Ascending aorta (tissue), 2 donors: ENCODE measurements at regions not wholly inside any gene's neighbourhood (a gene's known extent, or its start where the extent isn't known, plus 50 kb on each side); places are given as distances from the start of the nearest gene placed in this dataset.
A peak's percentile ranks its signal among the peaks of the same experiment; 100 is the strongest.

Experiments used
- DNase-seq, 2 donors: peaks; one replicate each; pipeline ENCODE4 v3.0.0-alpha.2; 2019; ENCODE audit warnings: low spot score in 2 of 2
- H3K27ac ChIP-seq, 2 donors: fragments of 200-600 bp; sonication (generic); one replicate each; pipeline ENCODE4 v1.5.1; 2016 to 2017; ENCODE audit warnings: mild to moderate bottlenecking in 1 of 2
- H3K27me3 ChIP-seq: fragments of 200-600 bp; sonication (generic); one replicate; pipeline ENCODE4 v1.5.1; 2017
- H3K36me3 ChIP-seq, 2 donors: fragments of 200-600 bp; sonication (generic); one replicate each; pipeline ENCODE4 v1.5.1; 2016
- H3K4me1 ChIP-seq, 2 donors: fragments of 200-600 bp; sonication (generic); one replicate each; pipeline ENCODE4 v1.5.1; 2016 to 2017; ENCODE audit warnings: mild to moderate bottlenecking in 1 of 2
- H3K4me3 ChIP-seq, 2 donors: fragments of 200-600 bp; sonication (generic); one replicate each; pipeline ENCODE4 v1.5.1; 2016 to 2017; ENCODE audit warnings: mild to moderate bottlenecking in 1 of 2
- H3K9me3 ChIP-seq, 2 donors: fragments of 200-600 bp; sonication (generic); one replicate each; pipeline ENCODE4 v1.5.1; 2016
- intact Hi-C: fragments of 100-400 bp; cut with DNase I; formaldehyde crosslinking; loops from one replicate; pipeline ENCODE4 v1.15.1; 2023
- TF ChIP-seq, protein P1 (sequence below), 3 experiments: fragments of 200-600 bp in 2 of 3; fragments of 450-650 bp in 1 of 3; sonication (generic) in 2 of 3; IDR thresholded peaks; one replicate each; pipeline ENCODE4 v1.5.1; 2016 to 2019; ENCODE audit warnings: antibody characterized with exemption in 3 of 3, mild to moderate bottlenecking in 1 of 3, moderate library complexity in 1 of 3

DNA sequence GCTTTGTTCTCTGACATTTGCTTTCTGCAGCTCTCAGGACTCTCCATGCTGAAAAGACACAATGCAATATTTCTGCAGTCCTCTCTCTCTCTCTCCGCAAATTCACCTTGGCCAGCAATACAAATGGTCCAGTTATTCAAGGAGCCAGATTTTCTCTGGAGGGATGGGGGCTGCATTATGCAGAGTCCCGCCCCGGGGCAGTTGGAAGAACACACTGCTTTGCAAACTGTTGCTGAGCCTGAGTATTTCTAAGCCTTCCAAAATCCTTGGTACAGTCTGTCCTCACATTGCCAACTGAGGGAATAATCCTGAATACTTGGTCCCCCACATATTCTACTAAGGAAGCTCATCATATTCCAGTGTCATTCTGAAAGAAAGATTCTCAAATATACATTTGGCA, 94.3 kb upstream of the ZC3H12C start:
- no peaks in the 10 kb centered on the region for H3K36me3 ChIP-seq
- H3K27ac ChIP-seq, result no peak overlapping the region
- H3K9me3 ChIP-seq, result no peaks in the 10 kb centered on the region
- H3K4me3 ChIP-seq, result no peak overlapping the region
- H3K27me3 ChIP-seq, result no peaks in the 10 kb centered on the region
- TF ChIP-seq, protein P1, sequence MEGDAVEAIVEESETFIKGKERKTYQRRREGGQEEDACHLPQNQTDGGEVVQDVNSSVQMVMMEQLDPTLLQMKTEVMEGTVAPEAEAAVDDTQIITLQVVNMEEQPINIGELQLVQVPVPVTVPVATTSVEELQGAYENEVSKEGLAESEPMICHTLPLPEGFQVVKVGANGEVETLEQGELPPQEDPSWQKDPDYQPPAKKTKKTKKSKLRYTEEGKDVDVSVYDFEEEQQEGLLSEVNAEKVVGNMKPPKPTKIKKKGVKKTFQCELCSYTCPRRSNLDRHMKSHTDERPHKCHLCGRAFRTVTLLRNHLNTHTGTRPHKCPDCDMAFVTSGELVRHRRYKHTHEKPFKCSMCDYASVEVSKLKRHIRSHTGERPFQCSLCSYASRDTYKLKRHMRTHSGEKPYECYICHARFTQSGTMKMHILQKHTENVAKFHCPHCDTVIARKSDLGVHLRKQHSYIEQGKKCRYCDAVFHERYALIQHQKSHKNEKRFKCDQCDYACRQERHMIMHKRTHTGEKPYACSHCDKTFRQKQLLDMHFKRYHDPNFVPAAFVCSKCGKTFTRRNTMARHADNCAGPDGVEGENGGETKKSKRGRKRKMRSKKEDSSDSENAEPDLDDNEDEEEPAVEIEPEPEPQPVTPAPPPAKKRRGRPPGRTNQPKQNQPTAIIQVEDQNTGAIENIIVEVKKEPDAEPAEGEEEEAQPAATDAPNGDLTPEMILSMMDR (IDR thresholded peaks at IDR 0.05), result no peak
- intact Hi-C loops, result no loop called here
- peaks cover 0 to 6% of the 10 kb centered on the region in 2 donors for H3K4me1 ChIP-seq
- no peak for DNase-seq

DNA sequence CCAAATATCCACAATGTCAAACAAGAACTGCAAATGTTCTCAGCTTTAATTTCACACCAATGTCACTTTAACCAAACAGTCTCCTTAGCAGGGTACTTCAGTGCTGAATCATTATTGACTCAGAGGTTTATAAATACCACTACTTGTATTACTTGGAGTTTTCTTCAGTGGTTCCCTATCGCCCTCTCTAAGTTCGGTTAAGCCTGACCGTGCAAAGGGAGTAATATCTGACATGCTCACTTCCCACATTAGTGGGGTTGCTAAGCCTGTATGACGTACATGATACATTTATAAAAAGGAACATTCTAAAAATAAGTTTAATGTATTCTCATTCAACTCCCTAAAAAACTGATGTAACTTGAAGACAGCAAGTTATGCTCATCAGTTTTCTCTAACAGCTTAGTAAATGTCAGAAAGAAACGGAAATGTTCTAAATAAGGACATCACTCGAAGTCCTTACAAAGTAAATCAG, 93.1 kb upstream of the ZC3H12C start:
- Histone ChIP-seq H3K4me3 (no peak overlapping the region), H3K9me3 (no peaks in the 10 kb centered on the region), H3K27me3 (no peaks in the 10 kb centered on the region), H3K4me1 (peaks cover 0 to 6% of the 10 kb centered on the region in 2 donors), H3K27ac (peak overlapping the region; percentile 10 to 45), H3K36me3 (no peaks in the 10 kb centered on the region)
- TF ChIP-seq, protein P1 (IDR thresholded peaks at IDR 0.05), result no peak
- intact Hi-C loops, result loop anchor here (2.0 to 10.0 kb wide), 5 partner anchors 53 to 1322 kb away; partner anchors contain the start of genes RDX and ZC3H12C
- peak in 1 of 2 donors; percentile 66 for DNase-seq

DNA sequence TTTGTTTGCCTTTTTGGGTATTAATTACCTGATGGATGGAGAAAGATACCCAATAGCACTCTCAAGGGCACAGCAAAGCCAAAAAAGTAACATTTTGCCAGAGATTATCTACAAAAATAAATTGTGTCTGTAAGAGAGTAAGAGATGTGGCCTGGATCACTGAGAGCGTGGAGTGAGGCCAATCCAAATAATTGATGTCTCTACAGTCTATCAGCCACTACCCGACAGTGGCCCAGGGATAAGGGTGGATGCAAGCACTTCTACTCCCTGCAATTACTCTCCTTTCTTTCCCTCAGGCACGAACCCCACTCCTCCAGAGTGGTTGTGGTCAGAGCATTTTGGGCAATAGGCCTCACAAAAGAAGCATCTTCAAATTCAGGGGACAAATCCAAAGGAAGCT, 92.3 kb upstream of the ZC3H12C start:
- peaks cover 0 to 6% of the 10 kb centered on the region in 2 donors for H3K4me1 ChIP-seq
- no peaks in the 10 kb centered on the region for H3K9me3 ChIP-seq
- H3K36me3 ChIP-seq, result no peaks in the 10 kb centered on the region
- TF ChIP-seq, protein P1 (IDR thresholded peaks at IDR 0.05), result no peak
- no peak overlapping the region for H3K4me3 ChIP-seq
- no peak for DNase-seq
- intact Hi-C loops, result loop anchor here (2.0 to 10.0 kb wide), 5 partner anchors 54 to 1321 kb away; partner anchors contain the start of genes RDX and ZC3H12C
- peak overlapping the region; percentile 10 to 45 for H3K27ac ChIP-seq
- H3K27me3 ChIP-seq, result no peaks in the 10 kb centered on the region

DNA sequence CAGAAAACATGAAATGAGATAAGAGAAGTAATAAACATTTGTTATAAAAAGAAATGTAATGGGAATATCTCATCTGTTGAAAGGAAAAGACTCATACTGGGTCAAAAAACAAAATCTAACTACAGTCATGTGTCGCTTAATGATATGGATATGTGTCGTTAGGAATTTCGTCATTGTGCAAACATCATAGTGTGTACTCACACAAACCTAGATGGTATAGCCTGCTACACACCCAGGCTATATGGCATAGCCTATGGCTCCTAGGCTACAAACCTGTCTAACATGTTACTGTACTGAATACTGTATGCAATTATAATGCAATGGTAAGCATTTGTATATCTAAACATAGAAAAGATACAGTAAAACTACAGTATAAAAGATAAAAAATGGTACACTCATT, 89.8 kb upstream of the ZC3H12C start:
- intact Hi-C loops, result loop anchor here (5.0 to 10.0 kb wide), 3 partner anchors 291 to 1319 kb away; partner anchors contain the start of gene RDX
- DNase-seq, result no peak
- H3K27me3 ChIP-seq, result no peaks in the 10 kb centered on the region
- no peak overlapping the region for H3K27ac ChIP-seq
- TF ChIP-seq, protein P1 (IDR thresholded peaks at IDR 0.05), result no peak
- no peaks in the 10 kb centered on the region for H3K36me3 ChIP-seq
- H3K9me3 ChIP-seq, result no peaks in the 10 kb centered on the region
- H3K4me1 ChIP-seq, result peaks cover 0 to 6% of the 10 kb centered on the region in 2 donors
- H3K4me3 ChIP-seq, result no peak overlapping the region

DNA sequence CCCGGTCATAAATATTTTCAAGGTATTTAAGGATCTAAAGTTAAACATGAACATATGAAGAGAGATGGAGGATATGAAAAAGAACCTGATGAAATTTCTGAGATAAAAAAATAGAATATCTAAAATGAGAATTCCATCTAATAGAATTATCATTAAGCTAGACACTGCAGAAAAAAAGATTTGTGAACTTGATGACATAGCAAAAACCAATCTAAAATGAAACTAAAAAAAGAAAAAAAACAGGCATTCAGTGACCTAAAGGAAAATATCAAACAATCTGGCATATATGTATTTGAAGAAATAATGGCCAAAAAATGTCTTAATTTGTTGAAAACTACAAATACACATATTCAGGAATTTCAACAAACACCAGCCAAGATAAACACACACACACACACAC, 81.6 kb upstream of the ZC3H12C start:
- H3K27me3 ChIP-seq, result no peaks in the 10 kb centered on the region
- no peak for DNase-seq
- no peak overlapping the region for H3K27ac ChIP-seq
- H3K4me1 ChIP-seq, result no peaks in the 10 kb centered on the region
- H3K9me3 ChIP-seq, result peaks cover 0 to 7% of the 10 kb centered on the region in 2 donors
- intact Hi-C loops, result no loop called here
- TF ChIP-seq, protein P1 (IDR thresholded peaks at IDR 0.05), result no peak
- H3K4me3 ChIP-seq, result no peak overlapping the region
- no peaks in the 10 kb centered on the region for H3K36me3 ChIP-seq

DNA sequence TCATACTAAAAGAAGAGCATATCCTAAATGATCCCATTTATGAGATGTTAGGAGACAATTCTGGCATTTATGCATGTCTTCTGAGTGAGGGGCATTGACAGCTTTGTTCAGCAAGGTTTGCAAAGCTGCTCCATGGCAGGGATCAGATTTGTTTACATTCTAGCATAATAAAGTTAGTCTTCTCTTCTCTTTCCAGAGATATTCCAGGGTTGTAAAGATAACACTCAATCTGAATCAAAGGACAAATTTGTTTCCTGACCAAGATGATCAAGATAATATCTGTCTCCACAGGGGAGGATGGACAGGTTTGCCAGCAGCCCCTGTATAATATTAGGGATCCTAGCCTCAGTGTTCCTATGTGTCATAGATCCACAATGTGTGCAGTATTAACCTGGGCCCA, 77.5 kb upstream of the ZC3H12C start:
- no peaks in the 10 kb centered on the region for H3K36me3 ChIP-seq
- H3K9me3 ChIP-seq, result peaks cover 0 to 6% of the 10 kb centered on the region in 2 donors
- H3K27ac ChIP-seq, result no peak overlapping the region
- H3K4me1 ChIP-seq, result no peaks in the 10 kb centered on the region
- H3K27me3 ChIP-seq, result no peaks in the 10 kb centered on the region
- no peak overlapping the region for H3K4me3 ChIP-seq
- TF ChIP-seq, protein P1 (IDR thresholded peaks at IDR 0.05), result no peak
- no peak for DNase-seq
- intact Hi-C loops, result no loop called here
